HL-60 (cell line): ENCODE measurements at regions not wholly inside any gene's neighbourhood (a gene's known extent, or its start where the extent isn't known, plus 50 kb on each side); places are given as distances from the start of the nearest gene placed in this dataset.

Source experiments
- POLR2AphosphoS5 ChIP-seq: IDR thresholded peaks from 2 replicates; pipeline ENCODE4 v1.6.1; 2012; ENCODE audit warnings: low read depth
- TF ChIP-seq, protein P1 (sequence below): IDR thresholded peaks from one replicate; pipeline ENCODE4 v1.5.1; 2011; ENCODE audit warnings: low read length, control low read depth, inconsistent platforms; ENCODE audit not compliant: insufficient read depth

DNA sequence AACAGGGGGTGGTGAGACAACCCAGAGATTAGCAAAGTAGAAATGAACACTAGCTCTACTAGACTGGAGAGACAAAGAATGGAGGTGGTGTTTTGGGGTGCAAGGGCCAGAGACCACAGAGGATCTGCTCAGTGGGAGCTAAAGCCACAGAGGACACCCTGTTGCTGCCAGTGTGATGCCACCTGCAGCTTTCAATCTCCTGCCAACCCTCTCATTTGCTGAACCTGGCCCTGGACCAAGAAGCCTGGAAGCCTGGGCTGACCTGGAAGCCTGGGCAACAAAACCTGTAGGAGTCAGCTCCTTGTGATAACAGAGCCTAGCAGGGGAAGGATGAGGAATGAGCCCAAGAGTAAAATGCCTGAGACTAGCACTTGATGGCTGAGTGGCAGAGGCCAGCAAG, 81.1 kb upstream of the ADO start:
- TF ChIP-seq, protein P1, sequence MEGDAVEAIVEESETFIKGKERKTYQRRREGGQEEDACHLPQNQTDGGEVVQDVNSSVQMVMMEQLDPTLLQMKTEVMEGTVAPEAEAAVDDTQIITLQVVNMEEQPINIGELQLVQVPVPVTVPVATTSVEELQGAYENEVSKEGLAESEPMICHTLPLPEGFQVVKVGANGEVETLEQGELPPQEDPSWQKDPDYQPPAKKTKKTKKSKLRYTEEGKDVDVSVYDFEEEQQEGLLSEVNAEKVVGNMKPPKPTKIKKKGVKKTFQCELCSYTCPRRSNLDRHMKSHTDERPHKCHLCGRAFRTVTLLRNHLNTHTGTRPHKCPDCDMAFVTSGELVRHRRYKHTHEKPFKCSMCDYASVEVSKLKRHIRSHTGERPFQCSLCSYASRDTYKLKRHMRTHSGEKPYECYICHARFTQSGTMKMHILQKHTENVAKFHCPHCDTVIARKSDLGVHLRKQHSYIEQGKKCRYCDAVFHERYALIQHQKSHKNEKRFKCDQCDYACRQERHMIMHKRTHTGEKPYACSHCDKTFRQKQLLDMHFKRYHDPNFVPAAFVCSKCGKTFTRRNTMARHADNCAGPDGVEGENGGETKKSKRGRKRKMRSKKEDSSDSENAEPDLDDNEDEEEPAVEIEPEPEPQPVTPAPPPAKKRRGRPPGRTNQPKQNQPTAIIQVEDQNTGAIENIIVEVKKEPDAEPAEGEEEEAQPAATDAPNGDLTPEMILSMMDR, result no peak
- no peak for TF ChIP-seq POLR2AphosphoS5
